ENCODE measurements at regions not wholly inside any gene's neighbourhood (a gene's known extent, or its start where the extent isn't known, plus 50 kb on each side); places are given as distances from the start of the nearest gene placed in this dataset.

DNA sequence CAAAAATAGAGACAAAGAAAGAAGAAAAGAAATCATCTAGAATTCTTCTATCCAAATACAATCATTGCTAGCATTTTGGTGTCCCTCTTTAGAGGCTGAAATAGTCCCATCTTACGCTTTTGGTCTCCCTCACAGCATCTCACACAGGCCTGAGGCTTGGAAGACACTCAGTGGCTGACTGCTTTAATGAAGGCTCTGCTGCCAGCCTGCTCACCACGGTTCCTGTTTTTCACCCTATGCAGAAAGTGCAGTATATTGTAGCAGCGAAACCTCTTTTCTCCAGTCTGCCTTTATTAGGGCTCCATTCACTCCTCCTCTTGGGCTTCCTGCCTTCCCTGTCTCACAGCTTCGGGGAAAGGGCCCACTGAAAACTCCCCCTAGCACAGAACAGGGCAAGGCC is 102.2 kb downstream of the JCAD start:
- Mint-ChIP-seq H3K27me3 (ENCODE audit: low read depth) (no peaks in the 10 kb centered on the region; the same call in 1 of the 2 replicates), H3K4me1 (peaks cover 0 to 8% of the 10 kb centered on the region in 2 experiments; a peak in 2 of 4 replicates), H3K36me3 (ENCODE audit: insufficient read depth in 1 of 3, low read depth in 3 of 3) (no peaks in the 10 kb centered on the region), H3K9me3 (peaks cover 0 to 2% of the 10 kb centered on the region in 2 experiments; a peak in 1 of 5 replicates), H3K27ac (no peak overlapping the region), H3K4me3 (no peak overlapping the region)
- no peak overlapping the region for H2BK20ac ChIP-seq (ENCODE audit: low read depth, low read length, poor library complexity, severe bottlenecking)
- no peak overlapping the region for H3T11ph ChIP-seq (ENCODE audit: low read length)
- H3K9ac ChIP-seq (ENCODE audit: extremely low read depth, insufficient read length, low read length): no peak overlapping the region
- no peak overlapping the region for H3K23ac ChIP-seq (ENCODE audit: insufficient read length, low read depth, low read length)
- no peak overlapping the region for H4K5ac ChIP-seq (ENCODE audit: insufficient read length, low read depth, low read length)
- H4K8ac ChIP-seq (replicated peaks; ENCODE audit: insufficient read length, low read depth, low read length): no peak overlapping the region
- H2BK5ac ChIP-seq (ENCODE audit: insufficient read length, low read length): no peak overlapping the region
- H4K91ac ChIP-seq (ENCODE audit: insufficient read length, low read depth, low read length): no peak overlapping the region
- no peak for DNase-seq
- H2BK12ac ChIP-seq (ENCODE audit: insufficient read length, low read depth, low read length): no peak overlapping the region
- no peak overlapping the region for H2AFZ ChIP-seq (ENCODE audit: low read length)
- no peaks in the 10 kb centered on the region for H3K27me3 ChIP-seq (ENCODE audit: insufficient read depth, low read length)
- no peak overlapping the region for H3K18ac ChIP-seq (ENCODE audit: insufficient read length, low read depth, low read length)
- WGBS (ENCODE audit: extremely low coverage, insufficient read length, low lambda C conversion rate): no CpG with 5 or more reads among the region's 4 CpGs
- no peak overlapping the region for H2AK5ac ChIP-seq (ENCODE audit: insufficient read length, low read length)
- H3K79me2 ChIP-seq (ENCODE audit: insufficient read depth, low read length): no peaks in the 10 kb centered on the region
- H3K9me3 ChIP-seq (ENCODE audit: control insufficient read depth, low read depth, low read length): no peaks in the 10 kb centered on the region
- no peak overlapping the region for H3K27ac ChIP-seq (ENCODE audit: insufficient read length, low read depth, low read length)
- no peak overlapping the region for H2BK120ac ChIP-seq (ENCODE audit: low read depth, low read length, poor library complexity, severe bottlenecking)
- no peak overlapping the region for H3K56ac ChIP-seq (ENCODE audit: insufficient read length, low read depth, low read length)
- no peaks in the 10 kb centered on the region for H3K79me1 ChIP-seq (ENCODE audit: insufficient read depth, low read depth, low read length, poor library complexity, severe bottlenecking)
- no peak overlapping the region for H2BK15ac ChIP-seq (ENCODE audit: low read depth, low read length)
- TF ChIP-seq, protein P1, sequence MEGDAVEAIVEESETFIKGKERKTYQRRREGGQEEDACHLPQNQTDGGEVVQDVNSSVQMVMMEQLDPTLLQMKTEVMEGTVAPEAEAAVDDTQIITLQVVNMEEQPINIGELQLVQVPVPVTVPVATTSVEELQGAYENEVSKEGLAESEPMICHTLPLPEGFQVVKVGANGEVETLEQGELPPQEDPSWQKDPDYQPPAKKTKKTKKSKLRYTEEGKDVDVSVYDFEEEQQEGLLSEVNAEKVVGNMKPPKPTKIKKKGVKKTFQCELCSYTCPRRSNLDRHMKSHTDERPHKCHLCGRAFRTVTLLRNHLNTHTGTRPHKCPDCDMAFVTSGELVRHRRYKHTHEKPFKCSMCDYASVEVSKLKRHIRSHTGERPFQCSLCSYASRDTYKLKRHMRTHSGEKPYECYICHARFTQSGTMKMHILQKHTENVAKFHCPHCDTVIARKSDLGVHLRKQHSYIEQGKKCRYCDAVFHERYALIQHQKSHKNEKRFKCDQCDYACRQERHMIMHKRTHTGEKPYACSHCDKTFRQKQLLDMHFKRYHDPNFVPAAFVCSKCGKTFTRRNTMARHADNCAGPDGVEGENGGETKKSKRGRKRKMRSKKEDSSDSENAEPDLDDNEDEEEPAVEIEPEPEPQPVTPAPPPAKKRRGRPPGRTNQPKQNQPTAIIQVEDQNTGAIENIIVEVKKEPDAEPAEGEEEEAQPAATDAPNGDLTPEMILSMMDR (conservative IDR thresholded peaks at IDR 0.05): no peak
- no peak overlapping the region for H3K4me2 ChIP-seq (ENCODE audit: insufficient read depth, insufficient read length, low read length)
- H3K4me1 ChIP-seq (ENCODE audit: insufficient read depth, low read length): no peaks in the 10 kb centered on the region
- no peak overlapping the region for H3K14ac ChIP-seq (ENCODE audit: insufficient read depth, low read length)
- H4K20me1 ChIP-seq (ENCODE audit: control insufficient read depth, insufficient read depth, insufficient read length): no peaks in the 10 kb centered on the region
- no peaks in the 10 kb centered on the region for H3K23me2 ChIP-seq (ENCODE audit: insufficient read length, low read depth, low read length, poor library complexity, severe bottlenecking)
- H3K4ac ChIP-seq (ENCODE audit: low read depth, low read length): no peak overlapping the region
